Muscle of back (tissue), 3 donors: ENCODE measurements at regions not wholly inside any gene's neighbourhood (a gene's known extent, or its start where the extent isn't known, plus 50 kb on each side); places are given as distances from the start of the nearest gene placed in this dataset.

ENCODE experiments used
- DNase-seq, 3 donors: peaks; one replicate each; pipeline versions ENCODE4 v3.0.0 to v3.0.0-alpha.2; 2013

GRCh38 chr2:122635686-122636085 is 880.2 kb downstream of the TSN start:
- DNase-seq, result peak in 1 of 3 donors; percentile 61

GRCh38 chr2:122636097-122636496 is 880.6 kb downstream of the TSN start:
- DNase-seq, result no peak

DNA sequence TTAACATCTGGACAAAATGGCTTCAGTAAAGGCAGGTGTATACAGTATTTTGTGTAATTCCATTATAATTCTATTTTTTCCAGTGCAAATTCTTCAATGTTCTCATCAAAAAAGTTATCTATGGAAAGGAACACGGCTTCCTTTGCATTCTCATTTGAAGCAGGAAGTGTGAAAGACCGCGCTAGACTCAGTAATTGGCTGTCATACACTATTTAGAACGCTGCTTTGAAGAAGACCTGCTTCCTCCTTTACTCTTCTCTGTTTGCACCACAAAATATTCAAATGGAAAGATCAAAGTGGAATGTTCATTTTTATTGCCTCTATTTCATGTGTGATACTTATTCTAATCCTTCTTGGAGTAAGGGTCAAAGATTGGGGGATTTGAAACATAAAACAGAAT is 883.7 kb downstream of the TSN start:
- DNase-seq, result no peak

DNA sequence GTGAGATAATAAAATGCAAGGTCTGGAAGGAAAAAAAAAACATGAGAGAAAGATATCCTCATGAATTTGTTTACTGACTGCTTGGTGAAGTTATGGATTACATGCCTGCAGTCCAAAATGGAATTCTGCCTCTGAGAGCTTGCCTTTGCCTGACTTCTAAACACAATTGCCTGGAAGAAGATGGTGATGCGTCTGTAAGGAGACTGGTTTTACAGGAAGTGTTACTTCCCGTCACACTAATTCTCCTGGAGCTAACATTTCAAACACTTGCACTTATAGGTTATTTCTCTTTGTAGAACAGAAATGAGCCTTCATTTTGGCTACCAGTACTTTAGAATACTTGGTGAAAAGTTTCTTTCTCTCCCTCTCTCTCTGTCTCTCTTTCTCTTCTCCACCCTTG is 884.3 kb downstream of the TSN start:
- no peak for DNase-seq

GRCh38 chr2:122643725-122644329 is 888.4 kb downstream of the TSN start:
- DNase-seq, result peak in 2 of 3 donors; percentile 37 to 67

DNA sequence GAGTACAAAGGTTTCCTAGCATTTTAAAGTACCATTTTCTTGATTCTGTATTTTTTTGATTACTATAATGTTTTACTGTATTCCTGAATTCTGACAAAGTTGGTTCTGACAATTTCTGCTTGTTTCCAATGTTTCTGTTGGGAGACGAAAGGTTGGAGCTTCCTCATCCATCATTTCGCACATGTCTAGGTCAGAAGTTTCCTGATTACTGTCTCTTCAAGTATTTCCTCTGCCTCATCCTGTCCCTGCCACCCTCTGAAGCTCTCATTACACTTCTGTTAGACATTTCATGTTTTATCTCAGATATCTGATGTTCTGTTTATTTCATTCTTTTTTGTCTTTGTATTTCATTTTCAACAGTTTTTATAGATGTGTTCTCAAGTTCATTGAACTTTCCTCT is 895.8 kb downstream of the TSN start:
- DNase-seq, result no peak

DNA sequence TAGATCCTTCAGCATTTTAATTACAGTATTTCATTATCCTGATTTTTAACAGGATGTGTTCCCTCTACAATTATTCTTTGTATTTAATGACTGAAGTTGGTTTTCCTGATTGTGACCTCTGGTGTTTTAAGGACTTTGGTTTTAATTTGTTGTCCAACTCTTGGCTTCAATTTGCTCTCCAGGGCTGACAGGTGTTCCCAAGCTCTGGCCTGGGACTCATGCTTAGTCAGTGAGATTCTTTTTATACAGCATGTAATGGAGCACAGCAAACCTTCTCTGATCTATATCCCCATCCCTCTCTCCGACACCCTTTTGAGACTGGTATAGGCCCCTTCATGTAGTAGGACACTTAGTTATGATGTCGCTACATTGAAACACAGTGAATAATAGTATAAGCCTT is 896.3 kb downstream of the TSN start:
- DNase-seq, result no peak

DNA sequence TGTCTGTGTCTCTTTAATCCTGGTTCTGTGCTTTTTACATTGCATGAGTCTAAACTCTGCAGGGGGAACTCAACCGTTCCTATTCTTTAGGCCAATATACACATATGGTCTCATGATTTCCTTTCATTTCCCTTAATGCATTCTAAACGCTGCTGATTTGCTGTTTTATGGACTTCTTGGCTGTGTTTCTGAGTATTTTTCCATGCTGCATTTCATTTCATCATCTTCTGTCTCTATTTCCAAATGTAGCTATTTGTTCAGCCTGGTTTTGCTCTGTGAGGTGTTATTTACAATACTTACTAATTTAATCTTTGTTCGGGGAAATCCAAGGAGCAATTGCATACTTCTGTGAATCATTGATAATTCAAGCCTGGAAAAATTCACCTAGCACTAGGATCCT is 897.2 kb downstream of the TSN start:
- peak; percentile 64 to 91 (median 81) for DNase-seq

- no peak for DNase-seq
These were observed 901.0 kb downstream of the TSN start for GRCh38 chr2:122656403-122656802.

DNA sequence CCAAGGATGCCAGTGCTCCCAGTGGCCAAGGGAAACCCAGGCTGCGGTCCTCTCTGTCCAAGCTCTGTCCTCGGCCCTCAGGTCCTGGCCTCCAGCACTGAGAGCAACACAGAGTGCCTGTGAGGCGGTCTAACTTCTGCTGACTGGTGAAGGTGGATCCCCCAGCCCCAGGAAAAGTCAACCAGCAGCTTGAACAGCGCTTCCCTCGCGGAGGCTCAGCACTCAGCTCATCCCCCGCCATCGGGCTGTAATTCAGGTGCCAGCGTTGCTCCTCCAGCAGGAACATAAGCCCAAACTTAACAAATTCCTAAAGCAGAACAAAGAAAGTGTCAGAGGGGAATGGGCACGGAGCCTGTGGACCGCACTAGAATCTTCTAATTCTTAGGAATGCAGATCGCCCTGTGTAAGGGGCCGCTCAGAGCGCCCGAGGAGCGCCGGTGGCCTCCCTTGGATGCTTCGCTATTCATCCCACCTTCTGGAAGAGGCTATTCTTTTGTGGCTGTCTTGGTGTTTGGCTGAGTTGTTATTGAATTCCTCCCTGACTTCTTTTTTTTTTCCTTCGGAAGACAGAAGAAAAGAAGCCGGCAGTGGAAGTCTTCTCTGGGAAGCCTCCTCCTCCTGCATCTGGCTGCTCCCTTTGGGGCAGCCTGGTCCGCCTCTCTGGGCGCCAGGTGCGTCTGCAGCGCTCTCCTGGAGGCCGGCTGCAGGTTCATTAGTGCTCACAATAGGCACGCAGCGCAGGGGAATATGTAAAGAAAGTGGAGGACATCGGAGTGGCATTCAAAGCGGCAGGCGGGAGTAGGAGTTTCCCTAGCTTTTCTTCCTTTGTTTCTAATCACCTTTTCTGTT is 905.6 kb downstream of the TSN start:
- DNase-seq, result peak in 1 of 3 donors; percentile 60

DNA sequence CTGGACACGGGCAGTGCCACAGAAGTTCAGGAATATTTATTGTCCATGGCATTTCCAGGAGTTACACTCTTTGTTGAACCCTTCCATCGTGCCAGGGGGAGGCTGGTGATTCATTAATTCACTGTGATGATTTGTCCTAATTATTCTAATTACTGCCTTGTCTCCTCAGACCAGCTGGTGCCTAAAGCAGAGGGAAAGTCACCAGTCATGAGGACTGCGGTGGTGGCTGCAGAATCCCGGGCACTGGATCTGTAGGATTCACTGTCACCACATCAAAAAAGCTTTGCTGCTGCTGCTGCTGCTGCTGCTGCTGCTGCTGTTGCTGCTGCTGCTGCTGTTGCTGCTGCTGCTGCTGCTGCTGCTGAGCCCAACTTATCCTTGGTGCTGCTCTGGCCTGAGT is 908.2 kb downstream of the TSN start:
- no peak for DNase-seq

- no peak for DNase-seq
These were observed 914.2 kb downstream of the TSN start for GRCh38 chr2:122669627-122670026.

DNA sequence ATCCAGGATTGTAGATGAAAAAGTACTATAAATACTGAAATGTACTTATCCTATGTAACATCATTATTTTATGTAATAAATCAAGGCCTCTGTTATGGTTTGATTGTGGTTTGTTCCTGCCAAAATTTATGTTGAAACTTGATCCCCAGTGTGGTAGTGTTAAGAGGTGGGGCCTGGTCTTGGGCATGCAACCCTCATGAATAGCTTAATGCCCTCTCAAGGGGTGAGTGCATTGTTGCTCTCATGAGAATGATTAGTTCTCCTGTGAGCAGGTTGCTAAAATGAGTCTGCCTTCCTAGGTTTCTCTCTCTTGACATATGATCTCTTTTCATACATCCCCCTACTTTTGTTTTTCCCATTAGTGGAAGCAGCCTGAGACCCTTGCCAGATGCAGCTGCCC is 915.4 kb downstream of the TSN start:
- DNase-seq, result no peak

DNA sequence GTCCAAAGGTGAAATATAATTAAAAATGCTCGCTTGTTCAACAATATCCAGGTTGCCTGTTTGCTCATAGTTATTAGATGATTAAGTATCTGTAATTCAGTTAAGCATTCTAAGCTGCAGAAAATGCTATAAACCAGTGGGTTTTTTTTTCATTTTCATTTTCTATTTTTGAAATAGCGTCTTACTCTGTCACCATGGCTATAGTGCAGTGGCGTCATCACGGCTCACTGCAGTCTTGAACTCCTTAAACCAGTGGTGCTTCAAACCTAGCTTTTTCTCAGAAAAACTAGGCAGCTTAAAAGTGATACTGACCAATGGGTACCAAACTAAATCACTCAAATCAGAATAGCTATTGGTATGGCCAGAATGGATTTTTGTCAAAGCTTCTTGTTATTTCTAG is 925.2 kb downstream of the TSN start:
- DNase-seq, result no peak

GRCh38 chr2:122681626-122682025 is 926.2 kb downstream of the TSN start:
- no peak for DNase-seq

- DNase-seq, result no peak
These were observed 926.9 kb downstream of the TSN start for GRCh38 chr2:122682356-122682755.

- DNase-seq, result no peak
These were observed 927.6 kb downstream of the TSN start for GRCh38 chr2:122683018-122683417.

GRCh38 chr2:122692400-122693083 is 937.1 kb downstream of the TSN start:
- DNase-seq, result no peak

- DNase-seq, result no peak
These were observed 942.0 kb downstream of the TSN start for GRCh38 chr2:122697415-122697814.

GRCh38 chr2:122703676-122704075 is 948.2 kb downstream of the TSN start:
- DNase-seq, result no peak

DNA sequence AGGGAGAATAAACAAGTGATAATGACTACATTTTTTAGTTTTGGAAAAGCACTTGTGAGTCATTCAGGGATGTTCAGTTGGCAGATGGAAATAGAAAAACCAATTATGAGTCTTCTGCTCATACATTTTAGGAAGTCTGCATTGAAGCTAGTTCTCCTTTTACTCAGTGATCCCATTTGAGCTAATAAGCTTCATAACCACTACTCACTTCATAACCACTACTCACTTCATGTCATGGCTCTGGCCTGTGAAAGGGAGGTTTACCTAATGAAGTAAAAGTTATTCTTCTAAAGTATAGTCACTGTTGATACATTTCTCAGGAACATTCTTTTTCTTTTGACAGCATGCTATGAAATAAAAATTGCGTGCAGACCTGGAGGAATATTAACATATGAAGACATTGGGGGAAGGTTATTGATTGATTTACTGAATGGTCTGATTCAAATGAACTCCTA is 948.7 kb downstream of the TSN start:
- DNase-seq, result no peak

GRCh38 chr2:122705746-122706145 is 950.3 kb downstream of the TSN start:
- DNase-seq, result no peak

DNA sequence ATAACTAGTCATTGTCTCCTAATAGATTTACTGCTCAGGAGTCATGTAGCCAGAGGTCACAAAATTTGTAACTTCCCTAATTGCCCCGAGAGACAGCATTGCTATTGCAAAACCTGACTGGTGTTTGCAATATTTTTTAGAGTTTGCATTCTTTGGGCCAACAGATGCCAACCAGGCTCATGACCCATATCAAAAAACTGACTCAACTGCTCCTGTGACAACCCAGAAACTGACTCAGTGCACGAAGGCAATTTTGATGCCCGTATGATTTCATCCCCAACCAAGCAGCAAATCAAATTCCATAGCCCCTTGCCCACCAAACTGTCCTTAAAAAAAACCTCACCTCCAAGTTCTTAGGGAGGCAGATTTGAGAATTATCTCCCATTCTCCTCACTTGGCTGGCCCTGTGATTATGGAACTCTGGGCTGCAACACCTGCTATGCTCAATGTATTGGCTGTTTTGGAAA is 951.3 kb downstream of the TSN start:
- no peak for DNase-seq
